ENCODE measurements at regions not wholly inside any gene's neighbourhood (a gene's known extent, or its start where the extent isn't known, plus 50 kb on each side); places are given as distances from the start of the nearest gene placed in this dataset.
A peak's percentile ranks its signal among the peaks of the same experiment; 100 is the strongest.

DNA sequence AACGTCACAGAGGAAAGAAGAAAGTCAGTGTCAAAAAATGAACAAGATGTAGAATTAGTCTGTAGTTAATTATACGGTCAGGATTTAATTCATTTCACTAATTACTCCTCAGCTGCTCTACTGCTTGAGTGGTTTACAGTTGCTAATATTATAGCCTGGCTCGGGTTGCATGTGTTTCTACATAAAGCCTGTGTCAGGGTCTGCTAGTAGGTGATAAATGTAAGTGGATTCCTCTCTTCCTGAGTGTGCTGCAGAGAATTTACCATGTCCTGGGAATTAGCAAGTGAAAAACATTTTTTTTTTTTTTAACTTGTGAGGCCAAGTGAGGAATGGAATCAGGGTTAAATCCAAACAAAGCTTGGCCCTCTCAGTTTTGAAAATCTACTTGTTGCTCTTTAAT is 622.6 kb downstream of the EPHA4 start:
- TF ChIP-seq, protein P1, sequence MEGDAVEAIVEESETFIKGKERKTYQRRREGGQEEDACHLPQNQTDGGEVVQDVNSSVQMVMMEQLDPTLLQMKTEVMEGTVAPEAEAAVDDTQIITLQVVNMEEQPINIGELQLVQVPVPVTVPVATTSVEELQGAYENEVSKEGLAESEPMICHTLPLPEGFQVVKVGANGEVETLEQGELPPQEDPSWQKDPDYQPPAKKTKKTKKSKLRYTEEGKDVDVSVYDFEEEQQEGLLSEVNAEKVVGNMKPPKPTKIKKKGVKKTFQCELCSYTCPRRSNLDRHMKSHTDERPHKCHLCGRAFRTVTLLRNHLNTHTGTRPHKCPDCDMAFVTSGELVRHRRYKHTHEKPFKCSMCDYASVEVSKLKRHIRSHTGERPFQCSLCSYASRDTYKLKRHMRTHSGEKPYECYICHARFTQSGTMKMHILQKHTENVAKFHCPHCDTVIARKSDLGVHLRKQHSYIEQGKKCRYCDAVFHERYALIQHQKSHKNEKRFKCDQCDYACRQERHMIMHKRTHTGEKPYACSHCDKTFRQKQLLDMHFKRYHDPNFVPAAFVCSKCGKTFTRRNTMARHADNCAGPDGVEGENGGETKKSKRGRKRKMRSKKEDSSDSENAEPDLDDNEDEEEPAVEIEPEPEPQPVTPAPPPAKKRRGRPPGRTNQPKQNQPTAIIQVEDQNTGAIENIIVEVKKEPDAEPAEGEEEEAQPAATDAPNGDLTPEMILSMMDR (IDR thresholded peaks at IDR 0.05), result no peak
- TF ChIP-seq POLR2A (IDR thresholded peaks at IDR 0.05), result no peak
- no peak for DNase-seq
- WGBS, 2 donors, result 52 to 59% methylated on average over 3 of the region's 3 CpGs
- Histone ChIP-seq H3K9me3 (no peaks in the 10 kb centered on the region), H3K27me3 (no peaks in the 10 kb centered on the region), H3K27ac (no peak overlapping the region), H3K36me3 (no peaks in the 10 kb centered on the region), H3K4me1 (peaks cover 0 to 5% of the 10 kb centered on the region in 2 donors), H3K4me3 (replicated peaks in 1 of 3) (no peak overlapping the region)
- intact Hi-C loops (cut with DNase I), result no loop called here

- TF ChIP-seq POLR2A (IDR thresholded peaks at IDR 0.05), result no peak
- TF ChIP-seq, protein P1 (IDR thresholded peaks at IDR 0.05), result no peak
- Histone ChIP-seq H3K4me1 (peaks cover 0 to 18% of the 10 kb centered on the region in 2 donors), H3K27me3 (no peaks in the 10 kb centered on the region), H3K4me3 (replicated peaks in 1 of 3) (no peak overlapping the region), H3K27ac (no peak overlapping the region), H3K36me3 (no peaks in the 10 kb centered on the region), H3K9me3 (no peaks in the 10 kb centered on the region)
- intact Hi-C loops (cut with DNase I), result no loop called here
- 68% methylated on average over 1 of the region's 1 CpG for WGBS, 2 donors
- DNase-seq, result no peak
Observed at GRCh38 chr2:220955776-220956175, 616.3 kb downstream of the EPHA4 start.

DNA sequence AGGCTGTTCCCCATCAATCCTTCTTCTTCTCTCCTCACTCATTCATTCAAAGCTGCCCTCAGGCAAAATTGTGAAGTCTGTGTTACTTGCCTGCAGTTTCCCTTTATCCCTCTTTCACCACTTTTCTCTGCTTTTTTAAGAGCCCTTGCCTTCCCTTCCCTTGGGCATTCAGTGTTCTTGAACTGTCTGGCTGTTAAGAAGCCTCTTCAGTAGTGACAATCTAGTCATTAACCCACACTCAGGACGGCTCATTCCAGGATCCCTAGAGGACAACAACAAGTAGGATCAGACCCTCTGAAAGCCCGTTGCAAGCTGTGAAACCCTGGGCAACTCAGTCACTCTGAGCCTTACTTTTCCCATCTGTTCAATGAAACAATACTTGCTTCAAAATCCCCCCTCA is 615.7 kb downstream of the EPHA4 start:
- Histone ChIP-seq H3K27ac (no peak overlapping the region), H3K4me1 (peaks cover 0 to 18% of the 10 kb centered on the region in 2 donors), H3K27me3 (no peaks in the 10 kb centered on the region), H3K9me3 (no peaks in the 10 kb centered on the region), H3K4me3 (replicated peaks in 1 of 3) (no peak overlapping the region), H3K36me3 (no peaks in the 10 kb centered on the region)
- WGBS, 2 donors, result 20 to 29% methylated on average over 2 of the region's 2 CpGs
- intact Hi-C loops (cut with DNase I), result no loop called here
- TF ChIP-seq, protein P1 (IDR thresholded peaks at IDR 0.05), result no peak
- TF ChIP-seq POLR2A (IDR thresholded peaks at IDR 0.05), result no peak
- no peak for DNase-seq

DNA sequence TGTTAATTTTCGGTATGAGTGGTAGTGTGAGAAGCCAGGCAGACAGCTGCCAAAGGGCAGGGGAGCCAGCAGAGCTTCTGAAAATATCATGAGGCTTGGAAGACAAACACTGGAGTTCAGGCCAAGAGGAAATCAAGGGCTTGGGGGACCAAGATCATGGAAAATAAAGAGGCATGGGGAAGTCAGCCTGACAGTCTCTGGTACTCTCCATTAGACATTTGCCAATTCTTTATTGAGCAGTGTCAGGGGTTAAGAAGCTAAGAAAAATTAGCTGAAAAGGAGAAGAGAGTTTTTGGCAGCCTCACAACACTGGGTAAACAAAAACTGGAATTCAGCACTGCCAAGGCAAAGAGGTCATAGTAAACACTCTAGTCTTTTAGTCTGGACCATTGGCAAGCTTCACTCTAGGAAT is 612.7 kb downstream of the EPHA4 start:
- no peaks in the 10 kb centered on the region for H3K36me3 ChIP-seq
- intact Hi-C loops (cut with DNase I), result no loop called here
- peak overlapping the region; percentile 57 to 65 (median 61) for H3K27ac ChIP-seq
- DNase-seq, result peak; percentile 65 to 70
- no peaks in the 10 kb centered on the region for H3K9me3 ChIP-seq
- peaks cover 6 to 22% of the 10 kb centered on the region in 2 donors for H3K4me1 ChIP-seq
- 8 to 10% methylated on average over 1 of the region's 1 CpG for WGBS, 2 donors
- TF ChIP-seq POLR2A (IDR thresholded peaks at IDR 0.05), result no peak
- TF ChIP-seq, protein P1 (IDR thresholded peaks at IDR 0.05), result no peak
- no peak overlapping the region for H3K4me3 ChIP-seq (replicated peaks in 1 of 3)
- H3K27me3 ChIP-seq, result no peaks in the 10 kb centered on the region

- Histone ChIP-seq H3K27ac (peak overlapping the region in 1 of 3 donors; percentile 7), H3K4me3 (replicated peaks in 1 of 3) (no peak overlapping the region), H3K4me1 (peaks cover 6 to 22% of the 10 kb centered on the region in 2 donors), H3K27me3 (no peaks in the 10 kb centered on the region), H3K36me3 (no peaks in the 10 kb centered on the region), H3K9me3 (no peaks in the 10 kb centered on the region)
- intact Hi-C loops (cut with DNase I), result no loop called here
- 76 to 83% methylated on average over 2 of the region's 2 CpGs for WGBS, 2 donors
- peak in 1 of 2 donors; percentile 2 for DNase-seq
- TF ChIP-seq, protein P1 (IDR thresholded peaks at IDR 0.05), result no peak
- no peak for TF ChIP-seq POLR2A (IDR thresholded peaks at IDR 0.05)
Observed at GRCh38 chr2:220961143-220961860, 610.8 kb downstream of the EPHA4 start.

All from thyroid gland (tissue), 4 donors.